ENCODE measurements at regions not wholly inside any gene's neighbourhood (a gene's known extent, or its start where the extent isn't known, plus 50 kb on each side); places are given as distances from the start of the nearest gene placed in this dataset.
"Not testable (repeated sequence)": the region's sequence is repeated elsewhere in the genome, so short reads cannot be mapped to it uniquely, and the experiment has no call there.

DNA sequence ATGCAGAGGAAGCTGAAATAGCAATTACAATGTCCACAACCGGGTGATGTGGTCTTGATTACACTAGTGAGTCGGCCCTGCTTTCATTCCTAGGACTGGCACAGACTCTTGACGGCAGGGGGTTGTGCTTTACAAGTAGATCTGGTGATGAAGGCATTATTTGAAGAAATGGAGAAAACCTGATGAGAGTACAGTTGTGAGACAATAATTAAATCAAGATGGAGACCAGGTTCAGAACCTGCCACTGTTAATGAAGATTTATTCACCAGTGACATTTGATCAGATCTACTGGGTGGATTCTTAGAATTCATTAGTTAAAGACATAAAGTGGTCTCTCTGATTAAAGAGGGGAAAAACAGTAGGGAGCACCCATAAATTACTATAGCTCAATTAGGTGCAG, 747.2 kb downstream of the STPG2 start:
- no peak for DNase-seq (ENCODE audit: low read depth)
- TF ChIP-seq, protein P1, sequence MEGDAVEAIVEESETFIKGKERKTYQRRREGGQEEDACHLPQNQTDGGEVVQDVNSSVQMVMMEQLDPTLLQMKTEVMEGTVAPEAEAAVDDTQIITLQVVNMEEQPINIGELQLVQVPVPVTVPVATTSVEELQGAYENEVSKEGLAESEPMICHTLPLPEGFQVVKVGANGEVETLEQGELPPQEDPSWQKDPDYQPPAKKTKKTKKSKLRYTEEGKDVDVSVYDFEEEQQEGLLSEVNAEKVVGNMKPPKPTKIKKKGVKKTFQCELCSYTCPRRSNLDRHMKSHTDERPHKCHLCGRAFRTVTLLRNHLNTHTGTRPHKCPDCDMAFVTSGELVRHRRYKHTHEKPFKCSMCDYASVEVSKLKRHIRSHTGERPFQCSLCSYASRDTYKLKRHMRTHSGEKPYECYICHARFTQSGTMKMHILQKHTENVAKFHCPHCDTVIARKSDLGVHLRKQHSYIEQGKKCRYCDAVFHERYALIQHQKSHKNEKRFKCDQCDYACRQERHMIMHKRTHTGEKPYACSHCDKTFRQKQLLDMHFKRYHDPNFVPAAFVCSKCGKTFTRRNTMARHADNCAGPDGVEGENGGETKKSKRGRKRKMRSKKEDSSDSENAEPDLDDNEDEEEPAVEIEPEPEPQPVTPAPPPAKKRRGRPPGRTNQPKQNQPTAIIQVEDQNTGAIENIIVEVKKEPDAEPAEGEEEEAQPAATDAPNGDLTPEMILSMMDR (IDR thresholded peaks at IDR 0.05; ENCODE audit: insufficient read depth, low read length) = no peak
- H3K4me3 ChIP-seq (ENCODE audit: low read depth, low read length) = no peak overlapping the region

DNA sequence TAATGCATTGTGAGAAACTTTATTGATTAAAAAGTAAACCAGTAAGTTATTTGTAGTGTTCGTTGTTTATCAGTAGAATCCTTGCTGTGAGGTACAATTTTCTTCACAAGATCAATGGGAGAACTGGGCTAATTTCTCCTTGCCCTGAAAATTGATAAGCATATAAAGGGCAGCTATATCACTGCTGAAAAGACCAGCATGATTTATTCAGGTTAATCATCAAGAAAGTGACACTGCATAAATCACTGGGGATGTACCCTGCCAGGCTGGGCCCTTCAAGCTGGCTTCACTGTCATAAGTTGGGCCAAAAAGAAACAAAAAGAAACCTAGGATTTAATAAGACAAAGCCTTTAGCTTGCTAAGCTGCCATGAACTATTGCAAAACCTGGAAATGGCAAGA, 746.7 kb downstream of the STPG2 start:
- TF ChIP-seq, protein P1 (IDR thresholded peaks at IDR 0.05; ENCODE audit: insufficient read depth, low read length) = no peak
- DNase-seq (ENCODE audit: low read depth) = no peak
- no peak overlapping the region for H3K4me3 ChIP-seq (ENCODE audit: low read depth, low read length)

DNA sequence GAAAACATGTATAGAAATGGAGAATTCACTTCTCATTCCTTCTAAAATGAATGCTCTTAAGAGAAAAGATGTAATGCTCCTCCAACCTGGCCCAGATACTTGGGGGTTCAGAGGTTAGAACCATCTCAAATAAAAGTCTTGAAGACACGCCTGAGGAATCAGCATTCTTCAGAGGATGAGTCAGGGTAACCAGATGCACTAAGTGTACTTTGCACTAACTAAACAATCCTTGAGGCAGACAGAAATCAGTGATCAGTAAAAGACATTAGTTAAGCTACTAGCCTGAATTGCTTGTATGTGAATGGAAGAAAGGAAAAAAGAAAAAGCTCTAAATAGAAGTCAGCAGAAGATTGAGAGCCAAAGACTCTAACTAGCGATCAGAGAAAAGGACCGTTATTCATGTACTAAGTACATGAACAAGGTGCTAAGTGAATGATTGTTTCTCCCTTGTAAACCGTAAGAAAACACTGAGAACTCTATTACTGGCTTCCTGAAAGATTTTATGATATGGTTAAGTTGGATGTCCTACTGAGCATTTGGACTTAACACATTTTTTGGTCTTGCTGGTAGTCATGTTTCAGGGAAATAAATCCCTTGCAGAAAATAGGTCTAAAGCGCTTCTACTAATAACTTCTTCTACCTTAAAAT, 738.3 kb downstream of the STPG2 start:
- TF ChIP-seq, protein P1 (IDR thresholded peaks at IDR 0.05; ENCODE audit: insufficient read depth, low read length) = no peak
- DNase-seq (ENCODE audit: low read depth) = no peak
- H3K4me3 ChIP-seq (ENCODE audit: low read depth, low read length) = no peak overlapping the region

DNA sequence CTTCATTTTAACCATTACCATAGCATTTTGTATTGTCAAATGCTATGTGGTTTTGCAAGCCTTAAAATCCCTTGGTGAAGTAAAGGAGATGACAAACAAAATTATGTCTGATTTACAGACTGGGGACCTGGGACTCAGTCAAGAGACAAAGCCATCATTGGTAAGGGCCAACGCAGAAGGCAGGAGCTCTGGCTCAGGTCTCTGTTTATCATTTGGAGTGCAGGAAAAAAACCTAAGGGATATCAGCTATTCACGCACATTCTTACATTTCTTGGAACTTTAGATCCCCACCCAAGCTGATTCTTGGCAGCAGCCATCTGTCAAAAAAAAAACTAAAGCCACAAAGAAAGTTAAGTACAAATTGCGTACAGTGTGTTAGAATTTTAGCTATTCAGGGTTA, 731.9 kb downstream of the STPG2 start:
- no peak overlapping the region for H3K4me3 ChIP-seq (ENCODE audit: low read depth, low read length)
- TF ChIP-seq, protein P1 (IDR thresholded peaks at IDR 0.05; ENCODE audit: insufficient read depth, low read length) = no peak
- DNase-seq (ENCODE audit: low read depth) = no peak

DNA sequence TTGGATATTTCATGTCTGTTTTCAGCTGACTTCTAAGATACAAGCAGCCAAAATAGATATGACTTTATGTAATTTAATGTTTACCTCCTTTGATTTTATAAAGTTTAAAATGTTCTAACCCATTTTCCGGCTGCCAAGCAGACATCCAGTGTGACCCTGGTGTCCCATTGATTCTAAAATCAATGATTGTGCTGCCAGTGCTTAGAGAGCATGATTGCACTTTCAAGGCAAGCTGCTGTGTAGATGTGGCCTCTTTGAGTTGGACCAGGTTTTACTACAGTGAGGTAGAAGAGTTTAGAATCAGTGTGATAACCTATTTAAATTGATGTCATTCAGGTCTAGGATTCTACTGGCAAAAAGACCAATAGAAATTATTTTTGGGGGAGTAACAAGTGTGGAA, 730.9 kb downstream of the STPG2 start:
- TF ChIP-seq, protein P1 (IDR thresholded peaks at IDR 0.05; ENCODE audit: insufficient read depth, low read length) = no peak
- no peak overlapping the region for H3K4me3 ChIP-seq (ENCODE audit: low read depth, low read length)
- no peak for DNase-seq (ENCODE audit: low read depth)

DNA sequence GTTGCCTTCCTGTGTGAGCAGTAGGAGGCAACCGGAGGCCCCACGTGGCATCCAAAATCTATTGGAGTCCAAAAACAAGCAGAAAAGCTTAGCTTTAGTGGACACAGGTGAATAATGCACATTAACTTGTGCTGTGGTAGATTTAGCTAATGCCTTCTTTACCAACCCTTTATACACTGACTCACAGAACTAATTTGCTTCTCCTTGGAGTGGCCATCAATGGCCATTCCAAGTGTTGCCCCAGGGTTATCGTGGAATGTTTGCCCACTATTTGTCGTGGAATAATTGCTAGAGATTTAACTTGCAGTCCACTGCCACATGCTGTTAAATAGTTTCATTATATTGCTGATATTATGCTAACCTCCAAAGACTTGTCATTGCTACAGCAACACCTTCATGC, 729.1 kb downstream of the STPG2 start:
- TF ChIP-seq, protein P1 (IDR thresholded peaks at IDR 0.05; ENCODE audit: insufficient read depth, low read length) = no peak
- DNase-seq (ENCODE audit: low read depth) = no peak
- no peak overlapping the region for H3K4me3 ChIP-seq (ENCODE audit: low read depth, low read length)

DNA sequence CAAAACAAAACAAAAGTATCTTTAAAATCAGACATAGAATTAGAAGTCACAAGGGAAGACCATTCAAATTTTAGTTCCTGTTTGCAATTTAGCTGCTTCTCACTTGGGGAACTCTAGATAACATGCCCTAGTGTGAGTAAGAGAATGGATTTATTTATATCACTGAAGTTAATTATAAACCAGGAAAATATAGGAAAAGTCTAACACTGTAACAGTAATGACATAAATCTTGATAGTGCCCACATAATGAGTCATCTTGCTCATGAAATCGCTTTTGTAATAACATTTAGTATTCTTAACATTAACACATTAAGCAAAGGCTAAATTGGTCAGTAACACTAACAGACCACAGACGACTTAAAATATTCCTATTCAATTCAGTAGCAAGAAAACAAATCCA, 710.7 kb downstream of the STPG2 start:
- no peak for DNase-seq (ENCODE audit: low read depth)
- TF ChIP-seq, protein P1 (IDR thresholded peaks at IDR 0.05; ENCODE audit: insufficient read depth, low read length) = no peak
- H3K4me3 ChIP-seq (ENCODE audit: low read depth, low read length) = no peak overlapping the region

DNA sequence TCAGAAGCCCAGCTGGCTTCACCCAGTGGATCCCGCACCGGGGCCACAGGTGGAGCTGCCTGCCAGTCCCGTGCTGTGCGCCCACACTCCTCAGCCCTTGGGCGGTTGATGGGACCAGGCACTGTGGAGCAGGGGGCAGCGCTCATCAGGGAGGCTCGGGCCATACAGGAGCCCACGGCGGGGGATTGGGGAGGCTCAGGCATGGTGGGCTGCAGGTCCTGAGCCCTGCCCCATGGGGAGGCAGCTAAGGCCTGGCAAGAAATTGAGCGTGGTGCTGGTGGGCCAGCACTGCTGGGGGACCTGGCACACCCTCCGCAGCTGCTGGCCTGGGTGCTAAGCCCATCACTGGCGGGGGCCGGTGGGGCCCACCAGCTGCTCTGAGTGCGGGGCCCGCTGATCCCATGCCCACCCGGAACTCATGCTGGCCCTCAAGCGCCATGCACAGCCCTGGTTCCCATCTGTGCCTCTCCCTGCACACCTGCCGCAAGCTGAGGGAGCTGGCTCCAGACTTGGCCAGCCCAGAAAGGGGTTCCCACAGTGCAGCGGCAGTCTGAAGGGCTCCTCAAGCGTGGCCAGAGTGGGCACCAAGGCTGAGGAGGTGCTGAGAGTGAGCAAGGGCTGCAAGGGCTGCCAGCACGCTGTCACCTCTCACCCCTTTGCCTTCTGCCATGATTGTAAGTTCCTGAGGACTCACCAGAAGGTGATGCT, 705.1 kb downstream of the STPG2 start:
- DNase-seq (ENCODE audit: low read depth); H3K4me3 ChIP-seq (ENCODE audit: low read depth, low read length): not testable (repeated sequence)

All from fibroblast of the aortic adventitia (primary cell).